K562 (cell line): ENCODE measurements at regions not wholly inside any gene's neighbourhood (a gene's known extent, or its start where the extent isn't known, plus 50 kb on each side); places are given as distances from the start of the nearest gene placed in this dataset.

Source experiments
- ATAC-seq: fragments of 200-7000 bp; cut with Tn5 transposase; 3 replicates; pipeline ENCODE4 v1.9.1; 2020; ENCODE audit warnings: moderate library complexity
- BruUV-seq: library from RNA; stranded (reverse); fragments of 400-500 nt; replicated peaks from 2 replicates; lab custom pipeline; 2021; lab: Mats Ljungman, UMichigan
- CTCF ChIA-PET: fragments of 300-600 bp; formaldehyde crosslinking; extraction: SDS; loops from one replicate; lab custom pipeline; 2021; ENCODE audit warnings: low intra/inter-chr PET ratio; lab: Yijun Ruan, JAX
- POLR2A ChIA-PET: fragments of 300-600, 350-650 bp; sonication (Branson Sonifier 250); formaldehyde crosslinking; extraction: SDS; loops from one replicate; lab custom pipeline; 2021; ENCODE audit warnings: antibody characterized with exemption, inconsistent platforms; lab: Yijun Ruan, JAX
- DNase-seq, 4 experiments: peaks; one replicate each; pipeline versions ENCODE4 v3.0.0 to v3.0.0-alpha.2; 2011 to 2018; ENCODE audit warnings: low spot score in 3 of 4, mixed read lengths in 3 of 4; ENCODE audit errors: extremely low read depth in 1 of 4
- FAIRE-seq: peaks from 2 replicates; lab custom pipeline; 2011; peaks lifted over from hg19 to GRCh38; lab: Jason Lieb, UNC
- H2AFZ ChIP-seq: 2 replicates; pipeline ENCODE4 v1.6.0; 2011; ENCODE audit warnings: low read depth, low read length, control low read depth, inconsistent platforms
- H3K27ac ChIP-seq: fragments of 200-600 bp; 3 replicates; pipeline ENCODE4 v1.8.0; 2011; ENCODE audit warnings: low read depth, mild to moderate bottlenecking, control low read depth, inconsistent platforms, low read length, moderate library complexity, mixed read lengths; ENCODE audit errors: extremely low read depth
- H3K27me3 ChIP-seq, 2 experiments: fragments of 300-600 bp in 1 of 2; 2 replicates in 1 of 2; 3 replicates in 1 of 2; pipeline versions ENCODE4 v1.6.0 to v1.8.0; 2011; ENCODE audit warnings: inconsistent platforms in 2 of 2, low read length in 2 of 2, mild to moderate bottlenecking in 1 of 2, mixed read lengths in 1 of 2, moderate library complexity in 1 of 2; ENCODE audit not compliant: control insufficient read depth in 2 of 2, insufficient read depth in 2 of 2
- H3K36me3 ChIP-seq: fragments of 300-600 bp; 3 replicates; pipeline ENCODE4 v1.8.0; 2011; ENCODE audit warnings: mild to moderate bottlenecking, low read length, inconsistent platforms; ENCODE audit not compliant: control insufficient read depth, insufficient read depth
- H3K4me1 ChIP-seq, 2 experiments: fragments of 200-600 bp in 1 of 2; replicated peaks in 1 of 2; 2 replicates in 1 of 2; 3 replicates in 1 of 2; pipeline versions ENCODE4 v1.5.1 to v1.8.0; 2011; ENCODE audit warnings: inconsistent platforms in 2 of 2, low read length in 2 of 2, mild to moderate bottlenecking in 1 of 2, mixed read lengths in 1 of 2, moderate library complexity in 1 of 2; ENCODE audit not compliant: control insufficient read depth in 2 of 2, insufficient read depth in 2 of 2
- H3K4me2 ChIP-seq: 2 replicates; pipeline ENCODE4 v1.6.1; 2011; ENCODE audit warnings: low read length, control low read depth, inconsistent platforms, mixed read lengths; ENCODE audit not compliant: insufficient read depth
- H3K4me3 ChIP-seq: fragments of 200-600 bp; sonication (generic), shearing (Covaris generic); 2 replicates; pipeline ENCODE4 v1.5.1; 2016; ENCODE audit warnings: control low read depth, inconsistent platforms
- H3K79me2 ChIP-seq: fragments of 200-600 bp; 3 replicates; pipeline ENCODE4 v1.8.0; 2011; ENCODE audit warnings: low read length, inconsistent platforms; ENCODE audit not compliant: control insufficient read depth, insufficient read depth
- H3K9ac ChIP-seq, 2 experiments: 2 replicates each; pipeline versions ENCODE4 v1.6.0 to v1.6.1; 2011; ENCODE audit warnings: low read depth in 2 of 2, low read length in 2 of 2, control low read depth in 1 of 2, inconsistent platforms in 1 of 2, mild to moderate bottlenecking in 1 of 2, mixed read lengths in 1 of 2; ENCODE audit not compliant: insufficient read depth in 1 of 2
- H3K9me1 ChIP-seq: one replicate; pipeline ENCODE4 v1.6.0; 2011; ENCODE audit warnings: inconsistent platforms, mild to moderate bottlenecking, low read length, moderate library complexity; ENCODE audit not compliant: control insufficient read depth, insufficient read depth
- H3K9me3 ChIP-seq: replicated peaks from 2 replicates; pipeline ENCODE4 v1.5.1; 2011; ENCODE audit warnings: low read depth, low read length, inconsistent platforms; ENCODE audit not compliant: control insufficient read depth, insufficient read depth
- H4K20me1 ChIP-seq: replicated peaks from 2 replicates; pipeline ENCODE4 v1.6.1; 2011; ENCODE audit warnings: low read length, inconsistent platforms, mixed read lengths; ENCODE audit not compliant: control insufficient read depth, insufficient read depth
- ESRRB ChIP-seq: fragments of 250-450 bp; sonication (Bioruptor Pico); IDR thresholded peaks from 2 replicates; pipeline ENCODE4 v1.5.0; 2020; ENCODE audit warnings: mild to moderate bottlenecking, moderate library complexity, borderline replicate concordance
- GMEB1 ChIP-seq: fragments of 250-450 bp; sonication (Bioruptor Pico); IDR thresholded peaks from 2 replicates; pipeline ENCODE4 v1.4.0; 2020; ENCODE audit warnings: mild to moderate bottlenecking
- NKRF ChIP-seq: fragments of 450-650 bp; IDR thresholded peaks from 2 replicates; pipeline ENCODE4 v1.6.1; 2016; ENCODE audit warnings: borderline replicate concordance
- RBM17 ChIP-seq: fragments of 200-400 bp; formaldehyde crosslinking; IDR thresholded peaks from 2 replicates; pipeline ENCODE4 v1.6.1; 2017; ENCODE audit warnings: low read depth, mild to moderate bottlenecking, low read length, borderline replicate concordance
- RBM25 ChIP-seq: fragments of 200-400 bp; formaldehyde crosslinking; IDR thresholded peaks from 2 replicates; pipeline ENCODE4 v1.6.1; 2018; ENCODE audit warnings: low read length, low read depth, moderate library complexity; ENCODE audit not compliant: severe bottlenecking
- SREBF2 ChIP-seq: sonication (generic); formaldehyde crosslinking; IDR thresholded peaks from 2 replicates; pipeline ENCODE4 v1.4.0; 2020; ENCODE audit warnings: mild to moderate bottlenecking, missing genetic modification reagents
- TCF7L2 ChIP-seq: fragments of 150-350 bp; IDR thresholded peaks from 2 replicates; pipeline ENCODE4 v1.6.1; 2016; ENCODE audit warnings: low read depth, mild to moderate bottlenecking, low read length, moderate library complexity
- ZHX1 ChIP-seq: fragments of 150-350 bp; conservative IDR thresholded peaks from 2 replicates; pipeline ENCODE4 v1.6.1; 2014; ENCODE audit warnings: low read length
- ZNF121 ChIP-seq: sonication (generic); formaldehyde crosslinking; conservative IDR thresholded peaks from 2 replicates; pipeline ENCODE4 v1.8.0; 2022; ENCODE audit warnings: missing genetic modification reagents
- ZNF764 ChIP-seq: fragments of 250-450 bp; sonication (Bioruptor Pico); IDR thresholded peaks from 2 replicates; pipeline ENCODE4 v1.4.0; 2020; ENCODE audit warnings: low read depth, mild to moderate bottlenecking, moderate library complexity
- WGBS: fragments of 100-300 bp; shearing (Covaris generic); methylation state at CpG from one replicate; pipeline ENCODE4 v1.1.6; 2016; ENCODE audit warnings: low coverage, mixed read lengths; ENCODE audit not compliant: insufficient coverage; ENCODE audit errors: missing lambda C conversion rate; 5-methylcytosine and 5-hydroxymethylcytosine counted together
- in situ Hi-C: fragments of 300-500 bp; cut with MboI; formaldehyde crosslinking; loops from 4 replicates; pipeline ENCODE4 v1.15.0; 2018; ENCODE audit warnings: inconsistent platforms, mixed read lengths
- intact Hi-C: fragments of 100-400 bp; cut with micrococcal nuclease; formaldehyde crosslinking; loops from 2 replicates; pipeline ENCODE4 v1.14.2; 2022

- Histone ChIP-seq H3K4me2 (no peak overlapping the region), H3K36me3 (no peaks in the 10 kb centered on the region), H3K27me3 (peaks cover 10 to 38% of the 10 kb centered on the region in 2 experiments; a peak in 2 of 5 replicates), H3K79me2 (no peaks in the 10 kb centered on the region), H3K9ac (no peak overlapping the region), H2AFZ (no peak overlapping the region), H3K9me3 (no peaks in the 10 kb centered on the region), H3K4me3 (no peak overlapping the region), H3K27ac (no peak overlapping the region), H3K9me1 (no peaks in the 10 kb centered on the region), H3K4me1 (no peaks in the 10 kb centered on the region), H4K20me1 (no peaks in the 10 kb centered on the region)
- 2% methylated on average over 3 of the region's 3 CpGs for WGBS
- BruUV-seq, result no TSS peak
- ChIA-PET CTCF (no interaction called here), POLR2A (interaction anchor here (1.1 to 1.6 kb wide), 3 partner anchors 10 to 21 kb away, joined by 3 to 6 read pairs (median 5); no protein-coding TSS in a partner anchor)
- FAIRE-seq (peak; percentile 40), ATAC-seq (no peak), DNase-seq (no peak)
- in situ Hi-C loops (no loop called here), intact Hi-C loops (no loop called here)
- TF ChIP-seq TCF7L2 (no peak), ZNF121 (CRISPR knock-in tag) (peak; percentile 50), RBM25 (peak; percentile 20)
These were observed 224.2 kb downstream of the FOXD2 start for GRCh38 chr1:47662068-47662467.

GRCh38 chr1:47663286-47663685 is 225.4 kb downstream of the FOXD2 start:
- H3K9ac ChIP-seq, result no peak overlapping the region
- no TSS peak for BruUV-seq
- H3K27me3 ChIP-seq, result peaks cover 4 to 30% of the 10 kb centered on the region in 2 experiments; a peak in 2 of 5 replicates
- no peaks in the 10 kb centered on the region for H3K9me3 ChIP-seq
- no peaks in the 10 kb centered on the region for H3K9me1 ChIP-seq
- intact Hi-C loops, result no loop called here
- POLR2A ChIA-PET, result interaction anchor here (0.6 to 1.6 kb wide), 3 partner anchors 12 to 37 kb away, joined by 3 to 6 read pairs (median 5); no protein-coding TSS in a partner anchor
- H3K36me3 ChIP-seq, result no peaks in the 10 kb centered on the region
- no peaks in the 10 kb centered on the region for H3K4me1 ChIP-seq
- ATAC-seq (no peak), FAIRE-seq (no peak), DNase-seq (no peak)
- H3K27ac ChIP-seq, result no peak overlapping the region
- H2AFZ ChIP-seq, result no peak overlapping the region
- under 1% methylated on average over 6 of the region's 6 CpGs for WGBS
- H3K4me3 ChIP-seq, result no peak overlapping the region
- CTCF ChIA-PET, result no interaction called here
- no peak overlapping the region for H3K4me2 ChIP-seq
- no peaks in the 10 kb centered on the region for H4K20me1 ChIP-seq
- in situ Hi-C loops, result no loop called here
- H3K79me2 ChIP-seq, result no peaks in the 10 kb centered on the region
- TF ChIP-seq ZHX1 (no peak), NKRF (no peak), RBM17 (no peak), GMEB1 (no peak), SREBF2 (CRISPR knock-in tag) (no peak), ZNF764 (CRISPR knock-in tag) (no peak), ESRRB (CRISPR knock-in tag) (no peak)
